Astrocyte (in vitro differentiated cells and primary cell): ENCODE measurements at regions not wholly inside any gene's neighbourhood (a gene's known extent, or its start where the extent isn't known, plus 50 kb on each side); places are given as distances from the start of the nearest gene placed in this dataset.

Experiments used
- DNase-seq: peaks from one replicate; pipeline ENCODE4 v3.0.0-alpha.2; 2010; ENCODE audit warnings: low read depth
- FAIRE-seq: peaks from 2 replicates; lab custom pipeline; 2011; peaks lifted over from hg19 to GRCh38; lab: Jason Lieb, UNC
- H2AFZ ChIP-seq: 2 replicates; pipeline ENCODE4 v1.6.0; 2012; ENCODE audit warnings: low read depth, low read length, inconsistent platforms
- H3K27ac ChIP-seq: 2 replicates; pipeline ENCODE4 v1.5.1; 2011; ENCODE audit warnings: low read depth, low read length, inconsistent platforms
- H3K27me3 ChIP-seq: 2 replicates; pipeline ENCODE4 v1.6.0; 2011; ENCODE audit warnings: low read length, inconsistent platforms; ENCODE audit not compliant: insufficient read depth
- H3K36me3 ChIP-seq: 2 replicates; pipeline ENCODE4 v1.5.1; 2011; ENCODE audit warnings: low read length, inconsistent platforms; ENCODE audit not compliant: insufficient read depth
- H3K4me1 ChIP-seq: 2 replicates; pipeline ENCODE4 v1.5.1; 2011; ENCODE audit warnings: low read length, inconsistent platforms; ENCODE audit not compliant: insufficient read depth
- H3K4me2 ChIP-seq: 2 replicates; pipeline ENCODE4 v1.6.0; 2012; ENCODE audit warnings: low read length, inconsistent platforms
- H3K4me3 ChIP-seq: 2 replicates; pipeline ENCODE4 v1.5.1; 2011; ENCODE audit warnings: low read depth, mild to moderate bottlenecking, low read length, inconsistent platforms; ENCODE audit not compliant: insufficient read depth
- H3K79me2 ChIP-seq: 2 replicates; pipeline ENCODE4 v1.6.0; 2012; ENCODE audit warnings: mild to moderate bottlenecking, low read length, inconsistent platforms; ENCODE audit not compliant: insufficient read depth
- H3K9ac ChIP-seq: 2 replicates; pipeline ENCODE4 v1.6.0; 2012; ENCODE audit warnings: mild to moderate bottlenecking, low read length, inconsistent platforms
- H3K9me3 ChIP-seq: 2 replicates; pipeline ENCODE4 v1.5.1; 2012; ENCODE audit warnings: low read depth, mild to moderate bottlenecking, low read length, inconsistent platforms; ENCODE audit not compliant: insufficient read depth
- H4K20me1 ChIP-seq: 2 replicates; pipeline ENCODE4 v1.6.0; 2012; ENCODE audit warnings: low read length, inconsistent platforms; ENCODE audit not compliant: insufficient read depth
- H3K27ac Mint-ChIP-seq: one replicate; pipeline ENCODE4 v1.8.0; 2021; ENCODE audit warnings: mild to moderate bottlenecking, mixed read lengths; ENCODE audit not compliant: unreplicated experiment
- H3K27me3 Mint-ChIP-seq: one replicate; pipeline ENCODE4 v1.8.0; 2021; ENCODE audit warnings: low read depth, mixed read lengths; ENCODE audit not compliant: unreplicated experiment
- H3K36me3 Mint-ChIP-seq: one replicate; pipeline ENCODE4 v1.8.0; 2021; ENCODE audit warnings: low read depth, mixed read lengths; ENCODE audit not compliant: unreplicated experiment
- H3K4me1 Mint-ChIP-seq: one replicate; pipeline ENCODE4 v1.8.0; 2021; ENCODE audit warnings: low read depth, mixed read lengths; ENCODE audit not compliant: unreplicated experiment
- H3K4me3 Mint-ChIP-seq: one replicate; pipeline ENCODE4 v1.8.0; 2021; ENCODE audit warnings: mild to moderate bottlenecking, moderate library complexity, mixed read lengths; ENCODE audit not compliant: unreplicated experiment
- H3K9me3 Mint-ChIP-seq: one replicate; pipeline ENCODE4 v1.8.0; 2021; ENCODE audit warnings: mild to moderate bottlenecking, mixed read lengths; ENCODE audit not compliant: unreplicated experiment
- CTCF ChIP-seq: IDR thresholded peaks from 2 replicates; pipeline ENCODE4 v1.5.1; 2011; ENCODE audit warnings: low read depth, mild to moderate bottlenecking, inconsistent platforms, low read length, moderate library complexity; ENCODE audit not compliant: insufficient read depth
- EZH2 ChIP-seq: IDR thresholded peaks from 2 replicates; pipeline ENCODE4 v1.6.1; 2012; ENCODE audit warnings: mild to moderate bottlenecking, low read length, inconsistent platforms; ENCODE audit not compliant: insufficient read depth

DNA sequence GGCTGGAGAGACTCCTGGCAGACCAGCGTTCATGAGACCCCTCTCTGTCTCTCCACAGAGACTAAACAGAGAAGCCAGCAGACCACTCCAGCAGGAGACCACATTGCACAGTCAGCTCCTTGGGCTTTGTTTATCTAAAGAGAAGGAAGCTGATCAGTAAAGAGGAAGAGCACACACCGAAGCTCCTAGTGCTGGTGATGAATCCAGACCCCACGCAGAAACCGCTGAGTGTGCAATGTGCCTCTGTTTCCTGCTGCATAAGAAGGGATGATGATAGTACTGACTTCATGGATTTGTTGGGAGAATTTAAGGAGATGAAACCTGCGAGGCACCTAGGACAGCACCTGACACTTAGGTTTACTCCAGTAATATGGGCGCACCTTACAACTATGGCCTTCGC, 544.1 kb upstream of the ID2 start:
- H3K4me2 ChIP-seq, result no peak overlapping the region
- H3K36me3 ChIP-seq, result no peaks in the 10 kb centered on the region
- no peaks in the 10 kb centered on the region for H3K4me1 Mint-ChIP-seq
- H3K36me3 Mint-ChIP-seq, result no peaks in the 10 kb centered on the region
- H3K4me1 ChIP-seq, result no peaks in the 10 kb centered on the region
- no peak overlapping the region for H3K9ac ChIP-seq
- no peaks in the 10 kb centered on the region for H4K20me1 ChIP-seq
- H3K9me3 Mint-ChIP-seq, result no peaks in the 10 kb centered on the region
- FAIRE-seq, result no peak
- TF ChIP-seq CTCF (no peak), EZH2 (no peak)
- no peaks in the 10 kb centered on the region for H3K9me3 ChIP-seq
- H2AFZ ChIP-seq, result no peak overlapping the region
- no peak for DNase-seq
- H3K4me3 ChIP-seq, result no peak overlapping the region
- peaks cover 1% of the 10 kb centered on the region for H3K27me3 Mint-ChIP-seq
- no peak overlapping the region for H3K27ac Mint-ChIP-seq
- H3K79me2 ChIP-seq, result no peaks in the 10 kb centered on the region
- H3K27me3 ChIP-seq, result no peaks in the 10 kb centered on the region
- H3K27ac ChIP-seq, result no peak overlapping the region
- no peak overlapping the region for H3K4me3 Mint-ChIP-seq

DNA sequence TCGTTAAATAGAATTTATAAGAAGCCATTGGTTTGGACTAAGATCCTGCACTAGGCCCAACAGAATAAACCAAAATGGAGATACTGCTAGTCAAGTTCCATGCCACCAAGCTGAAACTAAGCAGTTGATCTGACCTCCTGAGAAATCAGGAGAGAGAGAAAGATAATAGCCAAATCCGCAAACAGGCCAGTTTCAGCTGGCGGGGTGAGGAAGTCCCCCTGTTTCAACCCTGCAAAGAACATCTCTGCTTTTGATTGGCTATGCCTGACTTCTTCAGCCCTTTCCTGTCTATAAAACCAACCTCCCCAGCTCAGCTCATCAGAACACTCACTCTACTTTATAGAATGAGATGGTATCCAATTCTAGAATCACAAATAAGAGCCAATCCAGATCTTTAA, 543.3 kb upstream of the ID2 start:
- Histone ChIP-seq H3K4me2 (no peak overlapping the region), H3K36me3 (no peaks in the 10 kb centered on the region), H3K4me1 (no peaks in the 10 kb centered on the region), H3K9me3 (no peaks in the 10 kb centered on the region), H3K79me2 (no peaks in the 10 kb centered on the region), H3K9ac (no peak overlapping the region), H4K20me1 (no peaks in the 10 kb centered on the region), H3K27ac (no peak overlapping the region), H3K27me3 (no peaks in the 10 kb centered on the region), H2AFZ (no peak overlapping the region), H3K4me3 (no peak overlapping the region)
- Mint-ChIP-seq H3K27me3 (no peaks in the 10 kb centered on the region), H3K4me1 (no peaks in the 10 kb centered on the region), H3K9me3 (no peaks in the 10 kb centered on the region), H3K36me3 (no peaks in the 10 kb centered on the region), H3K27ac (no peak overlapping the region), H3K4me3 (no peak overlapping the region)
- FAIRE-seq (no peak), DNase-seq (no peak)
- no peak for TF ChIP-seq EZH2

DNA sequence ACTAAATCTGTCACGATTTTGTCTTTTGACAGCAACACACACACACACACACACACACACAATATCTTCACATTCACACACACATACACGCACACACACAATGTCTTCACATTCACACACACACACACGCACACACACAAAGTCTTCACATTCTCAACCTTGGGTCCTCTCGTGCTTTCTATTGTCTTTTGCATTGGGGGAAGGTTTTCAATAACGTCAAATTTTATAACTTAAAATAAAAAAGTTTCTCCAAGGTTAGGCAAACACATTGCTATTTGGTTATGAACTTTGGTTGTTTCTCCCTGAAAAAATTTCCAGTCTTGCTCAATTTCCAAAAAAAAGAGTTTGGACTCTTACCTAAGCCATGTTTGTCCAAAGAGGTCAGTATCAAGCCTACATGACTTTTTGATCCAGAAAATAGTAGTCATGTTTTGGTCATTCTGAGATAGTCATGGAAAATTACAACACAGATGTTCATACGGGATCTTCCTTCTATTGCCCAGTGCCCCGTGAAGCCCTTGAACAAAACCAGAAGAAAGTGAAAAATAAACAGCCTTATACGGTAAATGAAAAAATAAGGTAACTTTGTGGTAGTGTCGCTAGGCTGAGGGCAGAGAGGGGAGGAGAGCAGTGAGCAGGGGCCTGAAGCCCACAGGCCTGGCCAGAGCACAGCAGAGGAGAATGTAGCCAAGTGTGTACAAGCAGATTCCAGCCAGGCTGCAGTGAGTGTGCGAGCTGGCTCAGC, 542.8 kb upstream of the ID2 start:
- H3K27ac ChIP-seq, result no peak overlapping the region
- Mint-ChIP-seq H3K4me3 (no peak overlapping the region), H3K27me3 (no peaks in the 10 kb centered on the region), H3K36me3 (no peaks in the 10 kb centered on the region), H3K4me1 (no peaks in the 10 kb centered on the region), H3K9me3 (no peaks in the 10 kb centered on the region), H3K27ac (no peak overlapping the region)
- no peak overlapping the region for H3K9ac ChIP-seq
- H3K4me2 ChIP-seq, result no peak overlapping the region
- TF ChIP-seq EZH2 (no peak), CTCF (no peak)
- no peaks in the 10 kb centered on the region for H3K36me3 ChIP-seq
- no peaks in the 10 kb centered on the region for H3K9me3 ChIP-seq
- DNase-seq, result no peak
- no peaks in the 10 kb centered on the region for H3K4me1 ChIP-seq
- H4K20me1 ChIP-seq, result no peaks in the 10 kb centered on the region
- no peaks in the 10 kb centered on the region for H3K79me2 ChIP-seq
- no peaks in the 10 kb centered on the region for H3K27me3 ChIP-seq
- FAIRE-seq, result no peak
- H3K4me3 ChIP-seq, result no peak overlapping the region
- no peak overlapping the region for H2AFZ ChIP-seq
